PC-3 (cell line): ENCODE measurements at regions not wholly inside any gene's neighbourhood (a gene's known extent, or its start where the extent isn't known, plus 50 kb on each side); places are given as distances from the start of the nearest gene placed in this dataset.
A peak's percentile ranks its signal among the peaks of the same experiment; 100 is the strongest.
"Not testable (repeated sequence)": the region's sequence is repeated elsewhere in the genome, so short reads cannot be mapped to it uniquely, and the experiment has no call there.

Experiments used
- EZH2 ChIP-seq: fragments of 300-600 bp; sonication (generic); IDR thresholded peaks from one replicate; pipeline ENCODE4 v1.6.1; 2017; ENCODE audit warnings: antibody characterized with exemption, mild to moderate bottlenecking, low read length; ENCODE audit not compliant: unreplicated experiment
- TF ChIP-seq, protein P1 (sequence below): fragments of 300-600 bp; sonication (generic); conservative IDR thresholded peaks from 2 replicates; pipeline ENCODE4 v1.5.1; 2017; ENCODE audit warnings: antibody characterized with exemption, low read depth, mild to moderate bottlenecking, low read length

DNA sequence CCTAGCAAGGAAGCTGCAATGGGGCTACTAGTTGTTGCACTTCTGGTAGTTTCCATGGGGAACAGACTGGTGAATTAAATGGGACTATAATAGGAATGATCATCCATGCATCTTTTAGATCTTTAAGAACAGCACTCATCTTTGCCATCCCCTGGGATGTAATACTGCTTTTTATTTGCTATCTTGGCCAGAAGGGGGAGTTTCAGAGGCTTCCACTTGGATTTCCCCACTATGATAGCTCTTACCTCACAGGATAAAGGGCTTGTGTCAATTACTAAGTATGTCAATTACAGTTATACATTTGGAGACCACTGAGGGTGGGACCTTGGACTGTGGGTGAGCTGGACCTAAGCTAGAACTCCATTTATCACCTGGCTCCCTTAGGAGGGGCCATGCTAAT is 61.8 kb downstream of the PROP1 start:
- not testable (repeated sequence) for TF ChIP-seq EZH2
- TF ChIP-seq, protein P1, sequence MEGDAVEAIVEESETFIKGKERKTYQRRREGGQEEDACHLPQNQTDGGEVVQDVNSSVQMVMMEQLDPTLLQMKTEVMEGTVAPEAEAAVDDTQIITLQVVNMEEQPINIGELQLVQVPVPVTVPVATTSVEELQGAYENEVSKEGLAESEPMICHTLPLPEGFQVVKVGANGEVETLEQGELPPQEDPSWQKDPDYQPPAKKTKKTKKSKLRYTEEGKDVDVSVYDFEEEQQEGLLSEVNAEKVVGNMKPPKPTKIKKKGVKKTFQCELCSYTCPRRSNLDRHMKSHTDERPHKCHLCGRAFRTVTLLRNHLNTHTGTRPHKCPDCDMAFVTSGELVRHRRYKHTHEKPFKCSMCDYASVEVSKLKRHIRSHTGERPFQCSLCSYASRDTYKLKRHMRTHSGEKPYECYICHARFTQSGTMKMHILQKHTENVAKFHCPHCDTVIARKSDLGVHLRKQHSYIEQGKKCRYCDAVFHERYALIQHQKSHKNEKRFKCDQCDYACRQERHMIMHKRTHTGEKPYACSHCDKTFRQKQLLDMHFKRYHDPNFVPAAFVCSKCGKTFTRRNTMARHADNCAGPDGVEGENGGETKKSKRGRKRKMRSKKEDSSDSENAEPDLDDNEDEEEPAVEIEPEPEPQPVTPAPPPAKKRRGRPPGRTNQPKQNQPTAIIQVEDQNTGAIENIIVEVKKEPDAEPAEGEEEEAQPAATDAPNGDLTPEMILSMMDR: peak; percentile 45
